ENCODE measurements at regions not wholly inside any gene's neighbourhood (a gene's known extent, or its start where the extent isn't known, plus 50 kb on each side); places are given as distances from the start of the nearest gene placed in this dataset.

GRCh38 chr15:81749716-81750375 lies 296.0 kb downstream of the MEX3B start (continued):
- no peak for TF ChIP-seq ZNF462 (CRISPR knock-in tag; IDR thresholded peaks at IDR 0.05)
- TF ChIP-seq STAT1 (IDR thresholded peaks at IDR 0.05; ENCODE audit: unreplicated experiment), result no peak
- no peak for TF ChIP-seq CREB1 (CRISPR knock-in tag; IDR thresholded peaks at IDR 0.05; ENCODE audit: low read depth)
- TF ChIP-seq ZNF114 (CRISPR knock-in tag; IDR thresholded peaks at IDR 0.05), result no peak
- TF ChIP-seq EZH2 (IDR thresholded peaks at IDR 0.05; ENCODE audit: low read depth, unreplicated experiment), result no peak
- TF ChIP-seq JUNB (IDR thresholded peaks at IDR 0.05; ENCODE audit: unreplicated experiment), result no peak
- TF ChIP-seq NANOG (IDR thresholded peaks at IDR 0.05; ENCODE audit: borderline replicate concordance), result no peak
- no peak for TF ChIP-seq ZNF331 (CRISPR knock-in tag; IDR thresholded peaks at IDR 0.05; ENCODE audit: low read depth)
- TF ChIP-seq ETS1 (IDR thresholded peaks at IDR 0.05), result no peak
- no peak for TF ChIP-seq POLR2AphosphoS5 (IDR thresholded peaks at IDR 0.05; ENCODE audit: low read depth)
- no peak for TF ChIP-seq EZH2phosphoT487 (IDR thresholded peaks at IDR 0.05; ENCODE audit: unreplicated experiment)
- TF ChIP-seq REST (IDR thresholded peaks at IDR 0.05; ENCODE audit: unreplicated experiment), result no peak

Data from GM23338 (cell line).